ENCODE measurements at regions not wholly inside any gene's neighbourhood (a gene's known extent, or its start where the extent isn't known, plus 50 kb on each side); places are given as distances from the start of the nearest gene placed in this dataset.

- DNase-seq, result no peak
Measured at GRCh38 chr1:73953586-73953985, 244.4 kb downstream of the LRRIQ3 start.

GRCh38 chr1:73953186-73953585 lies 244.8 kb downstream of the LRRIQ3 start:
- DNase-seq, result no peak

DNA sequence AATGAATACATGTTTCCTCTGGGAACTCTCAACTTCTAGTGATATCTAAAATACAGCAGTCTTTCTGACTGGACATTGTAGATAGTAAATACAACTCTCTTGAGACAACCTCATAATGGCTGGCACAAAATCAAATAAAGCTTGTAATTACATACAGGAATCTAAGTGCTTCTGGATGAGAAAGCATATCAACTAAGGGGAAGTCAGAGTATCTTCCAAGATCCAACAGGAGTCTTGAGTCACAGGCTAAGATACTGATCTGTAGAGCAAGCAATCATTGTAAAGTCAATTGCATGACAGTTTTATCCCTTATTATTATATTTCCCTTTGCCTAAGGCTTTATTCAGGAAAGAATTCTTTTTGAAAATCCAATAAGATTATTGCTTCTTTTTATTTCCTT lies 249.9 kb downstream of the LRRIQ3 start:
- DNase-seq, result no peak

DNA sequence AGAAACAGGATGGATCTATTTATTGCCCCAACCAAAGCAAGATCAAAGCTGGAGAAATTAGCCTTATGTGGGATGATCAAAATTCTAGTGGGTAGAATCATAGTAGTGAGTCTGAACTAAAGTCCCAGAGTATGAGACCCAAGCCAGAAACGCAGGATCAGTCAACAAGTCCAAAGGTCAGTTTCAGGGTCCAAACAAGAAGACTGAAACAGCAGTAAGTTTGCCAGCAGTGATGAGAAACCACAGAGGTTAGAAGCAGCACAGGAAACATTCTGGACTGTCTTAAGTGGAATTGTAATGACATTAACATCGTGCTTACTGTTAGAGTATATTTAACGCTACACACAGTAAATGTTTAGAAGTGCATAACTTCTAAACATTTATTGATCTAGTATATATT lies 251.0 kb downstream of the LRRIQ3 start:
- no peak for DNase-seq

GRCh38 chr1:73943270-73943669 lies 254.7 kb downstream of the LRRIQ3 start:
- DNase-seq, result no peak

DNA sequence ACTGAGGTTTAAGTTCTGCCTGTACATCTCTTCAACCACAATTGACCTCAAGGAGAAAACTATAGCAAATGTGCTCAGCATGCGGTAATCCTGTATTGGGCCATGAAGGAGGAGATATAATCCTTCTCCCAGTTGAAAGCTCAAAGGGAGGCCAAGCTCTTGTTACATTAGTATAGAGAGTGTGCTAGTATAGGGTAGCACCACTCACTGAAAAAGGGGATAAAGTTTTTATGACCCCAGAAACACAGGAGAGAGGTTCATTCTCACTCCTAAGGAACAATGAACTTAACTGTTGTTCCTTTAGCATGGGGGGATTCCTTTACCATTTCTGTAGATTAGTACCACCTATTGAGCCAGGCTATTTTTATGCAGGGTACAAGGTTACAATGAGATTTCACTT lies 267.7 kb downstream of the LRRIQ3 start:
- no peak for DNase-seq

DNA sequence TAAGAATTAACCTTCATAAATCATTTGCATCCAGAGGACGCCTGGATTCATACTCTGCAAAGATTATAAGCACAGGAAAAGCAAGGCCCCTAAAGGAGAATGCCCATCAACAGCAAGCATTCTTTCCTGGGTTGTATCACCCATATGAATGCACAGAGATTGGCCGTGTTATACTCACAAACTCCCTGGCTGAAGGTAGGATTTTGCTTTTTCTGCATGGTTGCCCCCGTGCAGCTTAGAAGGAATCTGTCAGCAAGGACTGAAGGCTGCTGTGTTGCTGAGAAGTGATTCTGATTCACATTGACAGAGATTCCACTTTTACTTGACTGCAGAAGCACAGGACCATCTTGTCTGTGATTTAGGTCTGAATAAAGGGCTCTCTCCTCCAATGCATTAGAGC lies 283.0 kb downstream of the LRRIQ3 start:
- no peak for DNase-seq

DNA sequence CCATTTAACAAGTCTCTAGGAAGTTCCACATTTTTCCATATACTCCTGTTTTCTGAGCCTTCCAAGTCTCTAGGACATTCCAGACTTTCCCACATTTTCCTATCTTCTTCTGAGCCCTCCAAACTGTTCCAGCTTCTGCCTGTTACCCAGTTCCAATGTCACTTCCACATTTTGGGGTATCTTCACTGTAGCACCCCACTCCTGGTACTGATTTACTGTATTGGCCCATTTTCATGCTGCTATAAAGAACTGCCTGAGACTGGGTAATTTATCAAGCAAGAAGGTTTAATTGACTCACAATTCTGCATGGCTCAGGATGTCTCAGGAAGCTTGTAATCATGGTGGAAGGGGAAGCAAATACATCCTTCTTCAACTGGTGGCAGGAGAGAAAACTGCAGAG lies 285.0 kb downstream of the LRRIQ3 start:
- no peak for DNase-seq

GRCh38 chr1:73911849-73912248 lies 286.1 kb downstream of the LRRIQ3 start:
- no peak for DNase-seq

GRCh38 chr1:73910466-73910865 lies 287.5 kb downstream of the LRRIQ3 start:
- peak; percentile 28 for DNase-seq

- DNase-seq, result no peak
Measured at GRCh38 chr1:73910062-73910461, 287.9 kb downstream of the LRRIQ3 start.

- DNase-seq, result no peak
Measured at GRCh38 chr1:73909043-73909562, 288.9 kb downstream of the LRRIQ3 start.

GRCh38 chr1:73907051-73907450 lies 290.9 kb downstream of the LRRIQ3 start:
- DNase-seq, result peak; percentile 3

- no peak for DNase-seq
Measured at GRCh38 chr1:73903092-73903491, 294.9 kb downstream of the LRRIQ3 start.

- no peak for DNase-seq
Measured at GRCh38 chr1:73901738-73902137, 296.2 kb downstream of the LRRIQ3 start.

DNA sequence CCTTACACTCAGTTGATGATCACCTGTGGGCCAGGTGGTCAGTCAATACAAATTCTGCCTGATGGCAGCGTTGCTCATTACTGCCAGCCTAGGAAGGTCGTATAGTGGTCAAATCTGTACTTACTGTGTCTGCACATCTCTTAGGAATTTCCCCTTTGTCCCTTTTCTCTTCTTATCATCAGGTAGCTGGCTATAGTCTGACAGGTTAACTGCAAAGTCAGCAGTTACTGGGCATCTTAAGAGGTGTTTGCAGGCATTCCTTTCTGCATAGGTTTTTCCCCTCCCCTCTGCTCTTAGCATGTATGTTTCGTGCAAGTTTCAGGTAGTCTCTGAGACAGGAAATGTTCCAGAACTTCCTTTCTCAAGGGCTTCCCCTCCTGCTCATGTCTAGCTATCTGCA lies 298.7 kb downstream of the LRRIQ3 start:
- DNase-seq, result no peak

DNA sequence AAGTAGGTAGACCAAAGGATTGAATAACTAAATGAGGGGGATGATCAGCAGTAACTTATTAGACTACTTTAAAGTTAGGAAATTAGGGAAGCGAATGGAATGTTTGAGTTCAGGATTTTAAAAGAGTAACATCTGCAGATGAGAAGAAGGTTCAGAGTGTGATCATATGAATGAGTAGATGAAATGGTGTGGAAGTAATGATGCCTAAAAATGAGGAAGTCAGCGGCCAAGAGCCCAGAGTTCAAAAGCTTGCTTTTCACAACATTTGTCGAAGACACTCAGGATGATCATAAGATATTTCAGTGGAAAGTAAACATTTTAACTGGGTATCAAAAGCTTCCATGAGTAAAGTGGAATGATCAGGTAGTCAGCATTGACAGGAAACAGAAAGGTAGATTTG lies 299.4 kb downstream of the LRRIQ3 start:
- DNase-seq, result no peak

GRCh38 chr1:73887412-73887811 lies 310.6 kb downstream of the LRRIQ3 start:
- DNase-seq, result no peak

GRCh38 chr1:73886716-73887115 lies 311.3 kb downstream of the LRRIQ3 start:
- DNase-seq, result no peak

- DNase-seq, result no peak
Measured at GRCh38 chr1:73874806-73875205, 323.2 kb downstream of the LRRIQ3 start.

GRCh38 chr1:73868810-73869336 lies 329.1 kb downstream of the LRRIQ3 start:
- no peak for DNase-seq

DNA sequence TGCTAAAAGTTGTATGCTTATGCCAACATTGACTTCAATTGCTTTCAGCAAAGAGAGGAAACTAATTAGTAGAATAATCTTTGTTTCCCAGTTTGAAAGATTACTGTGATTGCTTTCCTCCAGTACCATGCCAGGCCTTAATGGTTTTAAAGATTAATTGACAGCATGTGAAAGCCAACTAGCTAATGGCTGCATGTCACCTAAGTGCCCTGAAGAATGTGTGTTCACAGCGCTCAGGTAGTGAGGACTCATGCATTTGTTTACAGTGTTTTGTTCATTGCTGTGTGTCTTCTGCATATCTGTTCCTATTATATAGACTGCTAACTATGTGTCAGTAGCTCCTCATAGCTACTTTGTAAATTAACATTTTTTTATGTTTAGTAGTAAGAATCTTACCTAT lies 335.6 kb downstream of the LRRIQ3 start:
- DNase-seq, result no peak

- DNase-seq, result no peak
Measured at GRCh38 chr1:73860421-73860950, 337.5 kb downstream of the LRRIQ3 start.

DNA sequence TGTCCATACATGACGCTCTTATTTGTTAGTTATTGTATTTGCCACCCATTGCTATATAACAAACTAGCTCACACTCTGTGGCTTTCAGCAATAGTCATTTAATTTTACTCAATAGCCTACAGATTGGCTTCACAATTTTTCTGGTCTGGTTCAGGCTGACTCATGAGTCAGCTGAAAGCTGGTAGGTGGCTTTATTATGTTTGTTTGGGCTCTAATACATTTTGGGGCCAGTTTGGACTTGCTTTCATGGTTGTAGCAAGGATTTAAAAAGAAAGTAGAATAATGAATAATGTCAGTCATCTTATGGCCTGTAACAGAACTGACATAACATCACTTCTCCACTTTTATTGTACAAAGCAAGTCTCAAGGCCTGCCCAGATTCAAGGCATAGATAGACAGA lies 338.7 kb downstream of the LRRIQ3 start:
- DNase-seq, result no peak

DNA sequence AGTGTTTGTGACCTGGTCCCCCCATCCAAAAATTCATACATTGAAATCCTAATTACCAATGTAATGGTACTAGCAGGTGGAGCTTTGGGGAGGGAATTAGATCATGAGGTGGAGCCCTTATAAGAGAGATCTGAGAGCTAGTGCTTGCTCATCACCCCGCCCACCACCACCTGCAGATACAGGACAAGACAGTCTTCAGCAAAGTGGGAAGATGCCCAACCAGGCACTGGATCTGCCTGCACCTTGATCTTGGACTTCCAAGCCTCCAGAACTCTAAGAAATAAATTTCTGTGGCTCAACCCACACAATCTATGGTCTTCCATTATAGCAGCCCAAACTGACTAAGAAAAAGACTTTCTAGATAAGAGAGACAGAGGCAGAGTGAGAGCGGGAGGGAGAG lies 343.4 kb downstream of the LRRIQ3 start:
- DNase-seq, result no peak

All from fibroblast of upper back skin (primary cell).